Activated CD8-positive, alpha-beta memory T cell treated with anti-CD3 and anti-CD28 coated beads for 48 hours (primary cell): ENCODE measurements at regions not wholly inside any gene's neighbourhood (a gene's known extent, or its start where the extent isn't known, plus 50 kb on each side); places are given as distances from the start of the nearest gene placed in this dataset.
"Not testable (repeated sequence)": the region's sequence is repeated elsewhere in the genome, so short reads cannot be mapped to it uniquely, and the experiment has no call there.

Source experiments
- DNase-seq, 3 experiments: peaks; one replicate each; pipeline ENCODE4 v3.0.0-alpha.2; 2020; ENCODE audit warnings: low read depth in 2 of 3, low spot score in 2 of 3

GRCh38 chr13:82096256-82096655, 1755.3 kb upstream of the SPRY2 start:
- no peak for DNase-seq

GRCh38 chr13:82092312-82092711, 1751.4 kb upstream of the SPRY2 start:
- no peak for DNase-seq

GRCh38 chr13:82088781-82089180, 1747.9 kb upstream of the SPRY2 start:
- no peak for DNase-seq

- no peak for DNase-seq
Measured at GRCh38 chr13:82076496-82076895, 1735.6 kb upstream of the SPRY2 start.

GRCh38 chr13:82070416-82070815, 1729.5 kb upstream of the SPRY2 start:
- DNase-seq = no peak

- DNase-seq = no peak
Measured at GRCh38 chr13:82062772-82063171, 1721.8 kb upstream of the SPRY2 start.

GRCh38 chr13:82058364-82058763, 1717.4 kb upstream of the SPRY2 start:
- DNase-seq = no peak

GRCh38 chr13:82045316-82045715, 1704.4 kb upstream of the SPRY2 start:
- not testable (repeated sequence) for DNase-seq

GRCh38 chr13:82036602-82037001, 1695.7 kb upstream of the SPRY2 start:
- DNase-seq = no peak

GRCh38 chr13:82011355-82011754, 1670.4 kb upstream of the SPRY2 start:
- DNase-seq = no peak

GRCh38 chr13:82010780-82011179, 1669.9 kb upstream of the SPRY2 start:
- DNase-seq = no peak

- no peak for DNase-seq
Measured at GRCh38 chr13:82002710-82003109, 1661.8 kb upstream of the SPRY2 start.

- DNase-seq = no peak
Measured at GRCh38 chr13:81995316-81995715, 1654.4 kb upstream of the SPRY2 start.

- no peak for DNase-seq
Measured at GRCh38 chr13:81990652-81991051, 1649.7 kb upstream of the SPRY2 start.

- DNase-seq = no peak
Measured at GRCh38 chr13:81988567-81988966, 1647.6 kb upstream of the SPRY2 start.

GRCh38 chr13:81987677-81988357, 1646.9 kb upstream of the SPRY2 start:
- no peak for DNase-seq

GRCh38 chr13:81987159-81987558, 1646.2 kb upstream of the SPRY2 start:
- DNase-seq = no peak

- no peak for DNase-seq
Measured at GRCh38 chr13:81986308-81986707, 1645.4 kb upstream of the SPRY2 start.

- DNase-seq = no peak
Measured at GRCh38 chr13:81957121-81957520, 1616.2 kb upstream of the SPRY2 start.

GRCh38 chr13:81929988-81930387, 1589.1 kb upstream of the SPRY2 start:
- DNase-seq = no peak

GRCh38 chr13:81927347-81927746, 1586.4 kb upstream of the SPRY2 start:
- no peak for DNase-seq

- DNase-seq = no peak
Measured at GRCh38 chr13:81917810-81918209, 1576.9 kb upstream of the SPRY2 start.

GRCh38 chr13:81916461-81916860, 1575.5 kb upstream of the SPRY2 start:
- DNase-seq = no peak
